SU-DHL-6 (cell line): ENCODE measurements at regions not wholly inside any gene's neighbourhood (a gene's known extent, or its start where the extent isn't known, plus 50 kb on each side); places are given as distances from the start of the nearest gene placed in this dataset.

ENCODE experiments used
- H2AFZ ChIP-seq: fragments of 200-600 bp; sonication (generic); 2 replicates; pipeline ENCODE4 v1.6.1; 2014; ENCODE audit warnings: low read depth, mild to moderate bottlenecking, moderate library complexity, mixed read lengths, antibody characterized with exemption, low read length; ENCODE audit not compliant: severe bottlenecking
- H3F3A ChIP-seq: fragments of 200-600 bp; shearing (Covaris generic); 2 replicates; pipeline ENCODE4 v1.6.0; 2016; ENCODE audit warnings: antibody characterized with exemption, mild to moderate bottlenecking; ENCODE audit not compliant: insufficient read depth
- H3K27ac ChIP-seq: fragments of 200-600 bp; sonication (generic); 2 replicates; pipeline ENCODE4 v1.5.1; 2016; ENCODE audit warnings: low read depth, mild to moderate bottlenecking, low read length, moderate library complexity, mixed read lengths
- H3K27me3 ChIP-seq: fragments of 200-600 bp; sonication (generic), shearing (Covaris generic); 2 replicates; pipeline ENCODE4 v1.6.0; 2014; ENCODE audit warnings: mild to moderate bottlenecking, low read length
- H3K36me3 ChIP-seq: fragments of 200-600 bp; sonication (generic); 2 replicates; pipeline ENCODE4 v1.6.1; 2014; ENCODE audit warnings: mild to moderate bottlenecking, low read length, mixed read lengths
- H3K4me2 ChIP-seq: fragments of 300-600, 200-600 bp; shearing (Covaris generic), sonication (generic); 2 replicates; pipeline ENCODE4 v1.6.0; 2014; ENCODE audit warnings: low read length, low read depth, mild to moderate bottlenecking; ENCODE audit not compliant: poor library complexity, severe bottlenecking
- H3K4me3 ChIP-seq: fragments of 200-600 bp; sonication (generic); 2 replicates; pipeline ENCODE4 v1.5.1; 2014; ENCODE audit warnings: antibody characterized with exemption, low read length, mild to moderate bottlenecking, mixed read lengths; ENCODE audit not compliant: insufficient read depth, poor library complexity, severe bottlenecking
- H3K79me2 ChIP-seq: fragments of 200-600 bp; sonication (generic); 2 replicates; pipeline ENCODE4 v1.6.1; 2014; ENCODE audit warnings: mild to moderate bottlenecking, low read length, moderate library complexity; ENCODE audit not compliant: insufficient read depth
- H3K9ac ChIP-seq: fragments of 200-600 bp; sonication (generic); 2 replicates; pipeline ENCODE4 v1.7.0; 2014; ENCODE audit warnings: mild to moderate bottlenecking, low read length
- H3K9me2 ChIP-seq: fragments of 200-600 bp; sonication (generic); replicated peaks from 2 replicates; pipeline ENCODE4 v1.6.1; 2014; ENCODE audit warnings: low read length; ENCODE audit not compliant: insufficient read depth
- H3K9me3 ChIP-seq: fragments of 200-600 bp; sonication (generic); 2 replicates; pipeline ENCODE4 v1.6.1; 2014; ENCODE audit warnings: low read length, mixed read lengths; ENCODE audit not compliant: insufficient read depth
- H4K20me1 ChIP-seq: fragments of 200-600 bp; sonication (generic); 2 replicates; pipeline ENCODE4 v1.6.1; 2014; ENCODE audit warnings: low read depth, mild to moderate bottlenecking, antibody characterized with exemption, low read length, moderate library complexity, mixed read lengths
- CTCF ChIP-seq: fragments of 200-600 bp; sonication (generic); IDR thresholded peaks from one replicate; pipeline ENCODE4 v1.5.1; 2017; ENCODE audit warnings: antibody characterized with exemption, mild to moderate bottlenecking, low read length, moderate library complexity; ENCODE audit not compliant: insufficient read depth, poor library complexity, severe bottlenecking
- EZH2phosphoT487 ChIP-seq: fragments of 200-600 bp; sonication (generic), shearing (Covaris generic); conservative IDR thresholded peaks from 2 replicates; pipeline ENCODE4 v1.6.1; 2018; ENCODE audit warnings: mild to moderate bottlenecking, antibody characterized with exemption, low read length, moderate library complexity, mixed read lengths

DNA sequence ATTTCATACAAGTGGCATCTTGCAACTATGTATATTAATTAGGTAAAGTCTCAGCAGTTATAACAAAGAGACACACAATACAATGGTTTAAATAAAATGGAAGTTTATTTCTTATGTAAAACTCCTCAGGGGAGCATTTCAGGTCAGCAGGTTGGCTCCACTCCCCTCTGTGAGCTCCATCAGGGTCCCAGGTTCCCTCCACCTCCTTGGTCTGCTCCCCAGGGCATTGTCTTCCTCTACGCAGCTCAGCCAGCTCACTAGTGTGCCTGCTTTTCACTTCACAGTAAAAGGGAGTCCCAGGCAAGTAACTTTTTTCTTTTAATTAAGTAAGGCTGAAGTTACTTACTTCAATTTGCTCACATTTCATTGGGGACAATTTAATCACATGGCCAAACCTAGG, 135.3 kb upstream of the FNDC3A start:
- Histone ChIP-seq H3K9me3 (no peaks in the 10 kb centered on the region), H4K20me1 (no peaks in the 10 kb centered on the region), H3K79me2 (no peaks in the 10 kb centered on the region), H3K9me2 (no peaks in the 10 kb centered on the region), H3K27me3 (no peaks in the 10 kb centered on the region), H2AFZ (no peak overlapping the region), H3K4me2 (no peak overlapping the region), H3F3A (no peaks in the 10 kb centered on the region), H3K4me3 (no peak overlapping the region), H3K27ac (no peak overlapping the region), H3K36me3 (no peaks in the 10 kb centered on the region), H3K9ac (no peak overlapping the region)
- TF ChIP-seq EZH2phosphoT487: no peak
- TF ChIP-seq CTCF: no peak

- no peak overlapping the region for H3K4me3 ChIP-seq
- no peaks in the 10 kb centered on the region for H3K27me3 ChIP-seq
- no peaks in the 10 kb centered on the region for H3F3A ChIP-seq
- no peak overlapping the region for H3K9ac ChIP-seq
- H4K20me1 ChIP-seq: no peaks in the 10 kb centered on the region
- no peak overlapping the region for H2AFZ ChIP-seq
- no peak overlapping the region for H3K27ac ChIP-seq
- no peaks in the 10 kb centered on the region for H3K79me2 ChIP-seq
- no peaks in the 10 kb centered on the region for H3K36me3 ChIP-seq
- H3K9me2 ChIP-seq: no peaks in the 10 kb centered on the region
- TF ChIP-seq CTCF: no peak
- no peak for TF ChIP-seq EZH2phosphoT487
- H3K9me3 ChIP-seq: no peaks in the 10 kb centered on the region
- H3K4me2 ChIP-seq: no peak overlapping the region
These were observed 133.4 kb upstream of the FNDC3A start for GRCh38 chr13:48842316-48842715.

- H3K27ac ChIP-seq: no peak overlapping the region
- no peaks in the 10 kb centered on the region for H3F3A ChIP-seq
- no peaks in the 10 kb centered on the region for H3K27me3 ChIP-seq
- H3K79me2 ChIP-seq: no peaks in the 10 kb centered on the region
- no peak overlapping the region for H3K4me2 ChIP-seq
- no peak overlapping the region for H2AFZ ChIP-seq
- no peak for TF ChIP-seq CTCF
- no peak for TF ChIP-seq EZH2phosphoT487
- H3K9me3 ChIP-seq: no peaks in the 10 kb centered on the region
- H3K4me3 ChIP-seq: no peak overlapping the region
- H3K36me3 ChIP-seq: no peaks in the 10 kb centered on the region
- H3K9me2 ChIP-seq: no peaks in the 10 kb centered on the region
- no peaks in the 10 kb centered on the region for H4K20me1 ChIP-seq
- no peak overlapping the region for H3K9ac ChIP-seq
These were observed 131.9 kb upstream of the FNDC3A start for GRCh38 chr13:48843630-48844380.
